ENCODE measurements at regions not wholly inside any gene's neighbourhood (a gene's known extent, or its start where the extent isn't known, plus 50 kb on each side); places are given as distances from the start of the nearest gene placed in this dataset.

DNA sequence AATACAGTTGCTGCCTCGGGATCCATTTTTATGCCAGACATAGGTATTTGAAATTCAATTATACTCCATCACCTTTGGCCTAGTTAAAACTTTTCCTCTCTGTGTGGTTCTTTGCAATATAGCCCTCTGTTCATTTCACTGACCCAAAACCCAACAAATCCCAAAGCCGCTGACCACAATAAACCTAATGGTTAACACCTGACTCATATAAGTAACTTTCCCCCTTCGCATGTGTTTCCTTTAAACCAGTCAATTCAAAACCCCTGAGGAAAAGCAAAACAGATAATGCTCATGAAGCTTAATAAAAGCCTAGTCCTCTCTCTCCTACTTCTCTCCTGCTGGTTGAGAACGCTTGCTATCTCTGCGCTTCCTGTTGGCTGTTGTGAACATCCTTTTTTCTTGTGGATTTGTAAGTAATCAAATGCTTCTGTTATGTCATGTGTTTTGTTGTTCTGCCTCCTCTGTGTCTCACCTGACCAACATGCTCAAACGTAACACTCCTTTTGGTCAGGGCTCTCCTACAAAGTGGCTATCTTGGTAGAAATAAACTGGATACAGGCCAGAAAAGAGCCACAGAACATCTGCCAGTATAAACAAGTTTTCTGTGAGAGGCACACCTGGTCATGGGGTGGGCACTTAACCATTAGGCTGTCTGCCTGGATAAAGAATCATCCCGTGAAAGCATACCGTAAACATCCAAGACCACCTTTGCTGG lies 652.6 kb downstream of the METTL15 start:
- H3K27ac ChIP-seq: no peak overlapping the region
- no peaks in the 10 kb centered on the region for H3K27me3 ChIP-seq (ENCODE audit: insufficient read depth, low read depth, severe bottlenecking)
- H3K9me3 ChIP-seq (ENCODE audit: severe bottlenecking): no peaks in the 10 kb centered on the region
- DNase-seq: no peak
- H3K4me3 ChIP-seq (ENCODE audit: low read depth, low read length): no peak overlapping the region
- H3K36me3 ChIP-seq: no peaks in the 10 kb centered on the region
- TF ChIP-seq, protein P1, sequence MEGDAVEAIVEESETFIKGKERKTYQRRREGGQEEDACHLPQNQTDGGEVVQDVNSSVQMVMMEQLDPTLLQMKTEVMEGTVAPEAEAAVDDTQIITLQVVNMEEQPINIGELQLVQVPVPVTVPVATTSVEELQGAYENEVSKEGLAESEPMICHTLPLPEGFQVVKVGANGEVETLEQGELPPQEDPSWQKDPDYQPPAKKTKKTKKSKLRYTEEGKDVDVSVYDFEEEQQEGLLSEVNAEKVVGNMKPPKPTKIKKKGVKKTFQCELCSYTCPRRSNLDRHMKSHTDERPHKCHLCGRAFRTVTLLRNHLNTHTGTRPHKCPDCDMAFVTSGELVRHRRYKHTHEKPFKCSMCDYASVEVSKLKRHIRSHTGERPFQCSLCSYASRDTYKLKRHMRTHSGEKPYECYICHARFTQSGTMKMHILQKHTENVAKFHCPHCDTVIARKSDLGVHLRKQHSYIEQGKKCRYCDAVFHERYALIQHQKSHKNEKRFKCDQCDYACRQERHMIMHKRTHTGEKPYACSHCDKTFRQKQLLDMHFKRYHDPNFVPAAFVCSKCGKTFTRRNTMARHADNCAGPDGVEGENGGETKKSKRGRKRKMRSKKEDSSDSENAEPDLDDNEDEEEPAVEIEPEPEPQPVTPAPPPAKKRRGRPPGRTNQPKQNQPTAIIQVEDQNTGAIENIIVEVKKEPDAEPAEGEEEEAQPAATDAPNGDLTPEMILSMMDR (IDR thresholded peaks at IDR 0.05; ENCODE audit: low read depth, low read length): no peak

DNA sequence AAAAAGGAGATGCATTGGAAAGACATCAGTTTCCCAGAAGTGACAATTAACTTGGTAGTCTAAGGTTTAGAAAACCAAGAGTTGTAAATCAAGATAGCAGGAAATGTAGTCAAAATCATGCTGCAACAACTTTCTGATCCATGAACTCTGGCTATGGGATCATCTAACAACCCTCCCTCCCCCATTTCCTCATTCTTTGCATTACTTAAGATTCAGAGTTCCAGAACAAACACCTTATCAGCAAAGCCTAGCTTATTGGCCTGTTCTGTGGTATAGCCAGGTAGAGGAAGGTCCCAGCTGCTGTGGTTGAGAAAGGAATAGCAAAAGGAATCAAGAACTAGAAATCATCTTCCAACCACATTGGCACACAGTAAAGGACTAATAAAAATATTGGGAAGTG lies 651.1 kb downstream of the METTL15 start:
- TF ChIP-seq, protein P1 (IDR thresholded peaks at IDR 0.05; ENCODE audit: low read depth, low read length): no peak
- Histone ChIP-seq H3K36me3 (no peaks in the 10 kb centered on the region), H3K27me3 (ENCODE audit: insufficient read depth, low read depth, severe bottlenecking) (no peaks in the 10 kb centered on the region), H3K4me3 (ENCODE audit: low read depth, low read length) (no peak overlapping the region), H3K27ac (no peak overlapping the region), H3K9me3 (ENCODE audit: severe bottlenecking) (no peaks in the 10 kb centered on the region)
- DNase-seq: no peak

DNA sequence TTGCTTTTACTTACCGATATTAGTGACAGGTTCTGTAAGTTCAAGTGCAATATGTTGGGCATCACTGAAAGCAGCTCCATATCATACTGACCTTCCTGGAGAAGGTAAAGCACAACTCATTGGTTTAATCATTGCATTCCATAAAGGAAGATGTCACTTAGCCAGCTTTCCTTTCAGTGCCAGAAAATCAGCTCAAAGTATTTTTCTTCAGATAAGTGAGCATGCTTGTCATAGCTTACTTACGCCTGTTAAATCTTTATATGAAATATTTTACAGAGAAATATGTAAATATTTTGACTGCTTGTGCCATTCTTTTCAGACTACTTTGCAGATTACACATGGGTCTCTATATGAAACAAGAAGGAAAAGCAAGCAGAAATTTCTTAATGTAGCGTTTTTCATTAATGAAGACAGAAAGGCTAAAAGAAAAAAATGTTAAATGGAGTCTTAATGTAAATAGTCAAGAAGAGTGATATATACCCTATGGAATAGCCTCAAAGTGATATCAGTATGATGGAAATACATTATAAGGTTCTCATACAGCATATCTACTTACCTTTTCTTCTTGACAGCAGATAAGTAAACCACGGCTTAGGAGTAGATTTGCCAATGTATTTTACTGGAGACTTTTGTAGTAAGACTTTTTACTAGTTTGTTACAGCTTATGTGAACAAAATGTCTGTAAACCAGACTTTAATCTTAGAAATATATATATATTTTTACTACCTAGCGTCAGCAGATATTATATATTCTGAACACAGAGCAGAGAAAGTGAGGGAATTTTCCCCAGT lies 649.7 kb downstream of the METTL15 start:
- Histone ChIP-seq H3K27ac (no peak overlapping the region), H3K4me3 (ENCODE audit: low read depth, low read length) (no peak overlapping the region), H3K27me3 (ENCODE audit: insufficient read depth, low read depth, severe bottlenecking) (no peaks in the 10 kb centered on the region), H3K9me3 (ENCODE audit: severe bottlenecking) (no peaks in the 10 kb centered on the region), H3K36me3 (no peaks in the 10 kb centered on the region)
- no peak for DNase-seq
- TF ChIP-seq, protein P1 (IDR thresholded peaks at IDR 0.05; ENCODE audit: low read depth, low read length): no peak

DNA sequence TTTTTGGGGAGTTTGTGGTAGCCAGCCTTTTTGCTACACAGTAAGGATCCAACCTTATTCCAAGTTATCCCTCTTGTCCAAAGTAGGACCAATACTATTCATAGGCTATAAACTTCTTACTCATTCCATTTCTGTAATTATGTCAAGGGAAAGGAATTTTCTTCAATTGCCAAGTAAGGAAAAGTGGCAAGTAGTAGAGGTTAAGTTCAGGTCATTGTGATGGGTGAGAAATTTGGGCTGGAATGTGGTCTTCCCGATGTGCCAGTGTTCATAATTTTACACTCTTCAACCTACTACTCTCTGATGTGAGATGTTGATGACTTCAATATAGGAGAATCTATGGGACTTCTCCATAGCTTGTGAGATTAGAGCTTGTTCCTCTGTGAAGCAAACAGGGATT lies 648.8 kb downstream of the METTL15 start:
- TF ChIP-seq, protein P1 (IDR thresholded peaks at IDR 0.05; ENCODE audit: low read depth, low read length): no peak
- no peaks in the 10 kb centered on the region for H3K9me3 ChIP-seq (ENCODE audit: severe bottlenecking)
- H3K27ac ChIP-seq: no peak overlapping the region
- no peak overlapping the region for H3K4me3 ChIP-seq (ENCODE audit: low read depth, low read length)
- no peaks in the 10 kb centered on the region for H3K36me3 ChIP-seq
- no peak for DNase-seq
- H3K27me3 ChIP-seq (ENCODE audit: insufficient read depth, low read depth, severe bottlenecking): no peaks in the 10 kb centered on the region

DNA sequence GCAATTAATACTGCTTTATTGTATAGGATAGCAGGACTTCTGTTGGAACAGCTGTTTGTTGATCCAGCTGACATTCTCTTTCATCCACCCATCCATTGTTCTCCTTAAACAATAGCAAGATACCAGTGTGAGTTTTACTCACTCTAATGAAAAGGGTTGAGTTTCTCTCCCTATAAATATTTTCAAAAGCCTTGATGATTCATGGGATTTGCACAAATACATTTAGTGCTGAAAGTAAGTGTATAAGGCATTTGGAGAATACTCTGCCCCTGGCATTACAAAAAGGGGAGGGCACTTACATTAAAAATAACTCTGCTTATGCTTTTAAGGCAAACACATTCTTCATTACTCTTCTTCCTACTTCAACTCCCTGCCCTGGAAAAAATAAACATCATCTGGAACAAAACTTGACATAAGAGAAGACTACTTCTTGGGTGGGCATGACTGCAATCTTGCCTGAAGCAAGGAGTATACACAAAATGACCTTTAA lies 634.9 kb downstream of the METTL15 start:
- TF ChIP-seq, protein P1 (IDR thresholded peaks at IDR 0.05; ENCODE audit: low read depth, low read length): no peak
- Histone ChIP-seq H3K36me3 (no peaks in the 10 kb centered on the region), H3K9me3 (ENCODE audit: severe bottlenecking) (no peaks in the 10 kb centered on the region), H3K27ac (no peak overlapping the region), H3K27me3 (ENCODE audit: insufficient read depth, low read depth, severe bottlenecking) (no peaks in the 10 kb centered on the region), H3K4me3 (ENCODE audit: low read depth, low read length) (no peak overlapping the region)
- no peak for DNase-seq
